Type B pancreatic cell (in vitro differentiated cells): ENCODE measurements at regions not wholly inside any gene's neighbourhood (a gene's known extent, or its start where the extent isn't known, plus 50 kb on each side); places are given as distances from the start of the nearest gene placed in this dataset.

Experiments used
- DNase-seq: peaks from one replicate; pipeline ENCODE4 v3.0.0; 2021; ENCODE audit warnings: mixed read lengths; ENCODE audit not compliant: unreplicated experiment; ENCODE audit errors: extremely low spot score
- H3K27ac Mint-ChIP-seq: 2 replicates; pipeline ENCODE4 v1.8.0; 2021; ENCODE audit warnings: mild to moderate bottlenecking, mixed read lengths
- H3K27me3 Mint-ChIP-seq: 2 replicates; pipeline ENCODE4 v1.8.0; 2021; ENCODE audit warnings: mixed read lengths
- H3K36me3 Mint-ChIP-seq: 2 replicates; pipeline ENCODE4 v1.8.0; 2021; ENCODE audit warnings: mixed read lengths
- H3K4me1 Mint-ChIP-seq: one replicate; pipeline ENCODE4 v1.8.0; 2021; ENCODE audit warnings: mixed read lengths; ENCODE audit not compliant: unreplicated experiment
- H3K4me3 Mint-ChIP-seq: 2 replicates; pipeline ENCODE4 v1.8.0; 2021; ENCODE audit warnings: mild to moderate bottlenecking, mixed read lengths
- H3K9me3 Mint-ChIP-seq: 2 replicates; pipeline ENCODE4 v1.8.0; 2021; ENCODE audit warnings: mixed read lengths
- TF ChIP-seq, protein P1 (sequence below): fragments of 200-600 bp; sonication (generic); conservative IDR thresholded peaks from 2 replicates; pipeline ENCODE4 v1.5.0; 2021; ENCODE audit warnings: antibody characterized with exemption, mild to moderate bottlenecking

DNA sequence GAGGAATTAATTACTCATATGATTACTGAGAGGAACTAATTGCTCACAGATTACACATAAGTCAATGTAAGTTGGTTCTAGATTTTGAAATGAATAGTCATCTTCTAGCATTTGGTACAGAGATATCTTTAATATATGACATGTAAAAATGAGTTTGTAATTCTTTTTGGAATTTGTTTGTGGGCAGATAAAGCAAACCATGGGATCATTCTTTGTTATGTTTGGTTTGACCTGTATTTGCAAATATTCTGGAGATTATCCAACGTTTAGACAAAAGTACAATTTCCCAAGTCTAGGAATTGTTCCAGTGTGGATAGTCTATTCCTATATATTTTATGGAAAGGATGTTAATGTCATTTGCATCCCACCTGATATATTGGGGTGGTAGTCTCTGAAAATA lies 309.6 kb upstream of the EDNRB start:
- DNase-seq, result no peak
- Mint-ChIP-seq H3K27ac (no peak overlapping the region), H3K4me1 (no peaks in the 10 kb centered on the region), H3K4me3 (no peak overlapping the region), H3K9me3 (no peaks in the 10 kb centered on the region), H3K27me3 (no peaks in the 10 kb centered on the region), H3K36me3 (no peaks in the 10 kb centered on the region)
- TF ChIP-seq, protein P1, sequence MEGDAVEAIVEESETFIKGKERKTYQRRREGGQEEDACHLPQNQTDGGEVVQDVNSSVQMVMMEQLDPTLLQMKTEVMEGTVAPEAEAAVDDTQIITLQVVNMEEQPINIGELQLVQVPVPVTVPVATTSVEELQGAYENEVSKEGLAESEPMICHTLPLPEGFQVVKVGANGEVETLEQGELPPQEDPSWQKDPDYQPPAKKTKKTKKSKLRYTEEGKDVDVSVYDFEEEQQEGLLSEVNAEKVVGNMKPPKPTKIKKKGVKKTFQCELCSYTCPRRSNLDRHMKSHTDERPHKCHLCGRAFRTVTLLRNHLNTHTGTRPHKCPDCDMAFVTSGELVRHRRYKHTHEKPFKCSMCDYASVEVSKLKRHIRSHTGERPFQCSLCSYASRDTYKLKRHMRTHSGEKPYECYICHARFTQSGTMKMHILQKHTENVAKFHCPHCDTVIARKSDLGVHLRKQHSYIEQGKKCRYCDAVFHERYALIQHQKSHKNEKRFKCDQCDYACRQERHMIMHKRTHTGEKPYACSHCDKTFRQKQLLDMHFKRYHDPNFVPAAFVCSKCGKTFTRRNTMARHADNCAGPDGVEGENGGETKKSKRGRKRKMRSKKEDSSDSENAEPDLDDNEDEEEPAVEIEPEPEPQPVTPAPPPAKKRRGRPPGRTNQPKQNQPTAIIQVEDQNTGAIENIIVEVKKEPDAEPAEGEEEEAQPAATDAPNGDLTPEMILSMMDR, result no peak

DNA sequence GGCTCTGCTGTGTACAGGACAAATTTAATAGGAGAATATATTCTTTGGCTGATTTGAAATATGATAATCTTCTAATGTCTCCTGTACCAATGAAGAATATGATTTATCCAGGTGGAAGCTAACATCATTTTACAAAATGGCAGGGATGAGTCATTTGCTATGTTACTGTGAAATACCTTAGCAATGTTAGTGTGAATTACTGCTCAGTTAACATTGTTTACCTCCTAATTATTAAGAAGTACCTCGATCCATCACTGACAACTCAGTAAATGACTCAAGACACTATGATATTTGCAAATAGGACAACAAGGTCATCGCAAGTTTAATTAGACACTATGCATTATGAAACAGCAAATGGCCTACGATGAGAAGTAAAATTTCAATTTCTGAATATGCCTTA lies 309.1 kb upstream of the EDNRB start:
- TF ChIP-seq, protein P1, result no peak
- Mint-ChIP-seq H3K27ac (no peak overlapping the region), H3K4me1 (no peaks in the 10 kb centered on the region), H3K36me3 (no peaks in the 10 kb centered on the region), H3K9me3 (no peaks in the 10 kb centered on the region), H3K27me3 (no peaks in the 10 kb centered on the region), H3K4me3 (no peak overlapping the region)
- no peak for DNase-seq

GRCh38 chr13:78215458-78216108 lies 297.0 kb upstream of the EDNRB start:
- TF ChIP-seq, protein P1, result no peak
- H3K4me1 Mint-ChIP-seq, result no peaks in the 10 kb centered on the region

GRCh38 chr13:78201411-78201810 lies 282.8 kb upstream of the EDNRB start:
- H3K27me3 Mint-ChIP-seq, result no peaks in the 10 kb centered on the region
- H3K36me3 Mint-ChIP-seq, result no peaks in the 10 kb centered on the region
- DNase-seq, result no peak
- peaks cover 4% of the 10 kb centered on the region for H3K4me1 Mint-ChIP-seq
- H3K9me3 Mint-ChIP-seq, result no peaks in the 10 kb centered on the region
- H3K4me3 Mint-ChIP-seq, result no peak overlapping the region
- H3K27ac Mint-ChIP-seq, result no peak overlapping the region
- TF ChIP-seq, protein P1, result no peak

More at GRCh38 chr13:78215458-78216108, 297.0 kb upstream of the EDNRB start:
- Mint-ChIP-seq H3K27me3 (no peaks in the 10 kb centered on the region), H3K9me3 (no peaks in the 10 kb centered on the region), H3K36me3 (no peaks in the 10 kb centered on the region), H3K27ac (no peak overlapping the region), H3K4me3 (no peak overlapping the region)
- DNase-seq, result no peak

DNA sequence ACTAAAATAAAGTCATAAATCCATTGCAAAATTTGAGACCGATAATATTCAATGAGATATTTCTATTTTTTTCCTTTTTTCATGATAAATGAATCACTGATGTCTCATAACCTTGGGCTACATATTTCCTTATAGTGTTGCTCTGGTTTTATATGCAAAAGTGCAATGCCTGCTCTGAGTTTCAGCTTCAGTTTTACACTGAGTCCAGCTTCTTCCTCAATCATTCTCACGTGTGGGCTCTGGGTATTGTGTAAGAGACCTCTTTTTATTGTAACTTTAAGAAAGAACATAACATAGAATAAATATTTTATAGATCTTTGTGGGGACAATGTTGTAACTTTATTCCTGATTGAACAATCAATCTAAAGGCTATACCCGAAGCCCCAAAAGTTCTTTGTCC lies 280.2 kb upstream of the EDNRB start:
- Mint-ChIP-seq H3K36me3 (no peaks in the 10 kb centered on the region), H3K27ac (no peak overlapping the region), H3K27me3 (no peaks in the 10 kb centered on the region), H3K4me1 (peaks cover 4% of the 10 kb centered on the region), H3K4me3 (no peak overlapping the region), H3K9me3 (no peaks in the 10 kb centered on the region)
- DNase-seq, result no peak
- TF ChIP-seq, protein P1, result no peak
